Right lobe of liver (tissue), 6 donors: ENCODE measurements at regions not wholly inside any gene's neighbourhood (a gene's known extent, or its start where the extent isn't known, plus 50 kb on each side); places are given as distances from the start of the nearest gene placed in this dataset.
"Not testable (repeated sequence)": the region's sequence is repeated elsewhere in the genome, so short reads cannot be mapped to it uniquely, and the experiment has no call there.

ENCODE experiments used
- ATAC-seq, 4 donors: fragments of 200-7000 bp; cut with Tn5 transposase; one replicate each; pipeline ENCODE4 v1.9.1; 2020; ENCODE audit warnings: mild to moderate bottlenecking in 4 of 4, moderate library complexity in 4 of 4
- DNase-seq, 3 donors: peaks; one replicate each; pipeline ENCODE4 v3.0.0-alpha.2; 2020
- H3K27ac ChIP-seq, 3 donors: fragments of 200-600 bp; one replicate each; pipeline ENCODE4 v1.8.0; 2022
- H3K27me3 ChIP-seq, 2 donors: fragments of 200-600 bp; one replicate each; pipeline ENCODE4 v1.8.0; 2022
- H3K36me3 ChIP-seq, 4 donors: fragments of 200-600 bp; sonication (generic) in 1 of 4; one replicate each; pipeline versions ENCODE4 v1.5.1 to v1.8.0; 2017 to 2022; ENCODE audit warnings: control low read depth in 1 of 4
- H3K4me1 ChIP-seq, 4 donors: fragments of 200-600 bp; sonication (generic) in 1 of 4; one replicate each; pipeline versions ENCODE4 v1.5.1 to v1.8.0; 2017 to 2022; ENCODE audit warnings: control low read depth in 1 of 4
- H3K4me3 ChIP-seq, 3 donors: fragments of 200-600 bp; one replicate each; pipeline ENCODE4 v1.8.0; 2022
- H3K9me3 ChIP-seq, 4 donors: fragments of 200-600 bp; sonication (generic) in 1 of 4; one replicate each; pipeline versions ENCODE4 v1.5.1 to v1.8.0; 2017 to 2022; ENCODE audit warnings: control low read depth in 1 of 4
- POLR2A ChIP-seq: fragments of 450-650 bp; IDR thresholded peaks from one replicate; pipeline ENCODE4 v1.6.1; 2017; ENCODE audit warnings: antibody characterized with exemption, mild to moderate bottlenecking
- whole genome bisulfite sequencing: methylation state at CpG from one replicate; pipeline ENCODE4 v1.1.6; 2018; ENCODE audit warnings: low coverage, low lambda C conversion rate; ENCODE audit not compliant: insufficient coverage; ENCODE audit errors: missing lambda C conversion rate; 5-methylcytosine and 5-hydroxymethylcytosine counted together
- intact Hi-C, 2 donors: fragments of 100-400 bp; cut with DNase I; formaldehyde crosslinking; loops; one replicate each; pipeline versions ENCODE4 v1.11.2 to v1.14.1; 2022
- TF ChIP-seq, protein P1 (sequence below), 4 donors: fragments of 200-600 bp in 3 of 4; fragments of 450-650 bp in 1 of 4; IDR thresholded peaks; one replicate each; pipeline versions ENCODE4 v1.5.1 to v1.8.0; 2016 to 2022; ENCODE audit warnings: antibody characterized with exemption in 4 of 4, mild to moderate bottlenecking in 2 of 4
- donor health status: DM: no; HTN: yes; CAD: no.
- donor health status: DM: no; HTN: no; CAD: no.
- donor health status: DM: no; HTN: no; CAD: no.
- donor health status: DM: no; HTN: yes; CAD: no.
- donor health status: DM: no; HTN: yes; CAD: no.

DNA sequence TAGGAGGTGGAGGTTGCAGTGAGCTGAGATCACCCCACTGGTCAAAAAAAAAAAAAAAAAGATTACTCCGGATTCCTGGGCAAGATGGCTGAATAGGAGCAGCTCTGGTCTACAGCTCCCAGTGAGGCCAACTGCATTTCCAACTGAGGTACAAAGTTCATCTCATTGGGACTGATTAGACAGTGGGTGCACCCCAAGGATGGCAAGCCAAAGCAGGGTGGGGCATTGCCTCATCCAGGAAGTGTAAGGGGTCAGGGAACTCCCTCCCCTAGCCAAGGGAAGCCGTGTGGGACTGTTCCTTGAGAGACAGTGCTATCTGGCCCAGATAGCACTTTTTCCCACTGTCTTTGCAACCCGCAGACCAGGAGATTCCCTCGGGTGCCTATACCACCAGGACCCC, 70.7 kb downstream of the CARTPT start:
- H3K9me3 ChIP-seq: no peaks in the 10 kb centered on the region
- intact Hi-C loops: no loop called here
- WGBS: 50% methylated on average over 1 of the region's 4 CpGs

DNA sequence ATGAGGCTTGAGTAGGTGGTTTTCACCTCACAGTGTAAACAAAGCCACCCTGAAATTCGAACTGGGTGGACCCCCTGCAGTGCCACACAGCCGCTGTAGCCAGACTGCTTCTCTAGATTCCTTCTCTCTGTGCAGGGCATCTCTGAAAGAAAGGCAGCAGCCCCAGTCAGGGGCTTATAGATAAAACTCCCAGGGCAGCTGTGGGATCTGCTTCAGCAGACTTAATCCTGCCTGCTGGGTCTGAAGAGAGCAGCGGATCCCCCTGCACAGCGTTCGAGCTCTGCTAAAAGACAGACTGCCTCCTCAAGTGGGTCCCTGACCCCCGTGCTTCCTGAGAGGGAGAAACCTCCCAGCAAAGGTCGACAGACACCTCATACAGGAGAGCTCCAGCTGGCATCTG, 71.4 kb downstream of the CARTPT start:
- H3K27me3 ChIP-seq: no peaks in the 10 kb centered on the region
- 31% methylated on average over 3 of the region's 7 CpGs for WGBS
- H3K4me3 ChIP-seq: no peak overlapping the region
- no peaks in the 10 kb centered on the region for H3K9me3 ChIP-seq
- ATAC-seq (no peak), DNase-seq (no peak)
- no peaks in the 10 kb centered on the region for H3K36me3 ChIP-seq
- no peak for TF ChIP-seq POLR2A
- TF ChIP-seq, protein P1, sequence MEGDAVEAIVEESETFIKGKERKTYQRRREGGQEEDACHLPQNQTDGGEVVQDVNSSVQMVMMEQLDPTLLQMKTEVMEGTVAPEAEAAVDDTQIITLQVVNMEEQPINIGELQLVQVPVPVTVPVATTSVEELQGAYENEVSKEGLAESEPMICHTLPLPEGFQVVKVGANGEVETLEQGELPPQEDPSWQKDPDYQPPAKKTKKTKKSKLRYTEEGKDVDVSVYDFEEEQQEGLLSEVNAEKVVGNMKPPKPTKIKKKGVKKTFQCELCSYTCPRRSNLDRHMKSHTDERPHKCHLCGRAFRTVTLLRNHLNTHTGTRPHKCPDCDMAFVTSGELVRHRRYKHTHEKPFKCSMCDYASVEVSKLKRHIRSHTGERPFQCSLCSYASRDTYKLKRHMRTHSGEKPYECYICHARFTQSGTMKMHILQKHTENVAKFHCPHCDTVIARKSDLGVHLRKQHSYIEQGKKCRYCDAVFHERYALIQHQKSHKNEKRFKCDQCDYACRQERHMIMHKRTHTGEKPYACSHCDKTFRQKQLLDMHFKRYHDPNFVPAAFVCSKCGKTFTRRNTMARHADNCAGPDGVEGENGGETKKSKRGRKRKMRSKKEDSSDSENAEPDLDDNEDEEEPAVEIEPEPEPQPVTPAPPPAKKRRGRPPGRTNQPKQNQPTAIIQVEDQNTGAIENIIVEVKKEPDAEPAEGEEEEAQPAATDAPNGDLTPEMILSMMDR (IDR thresholded peaks at IDR 0.05): no peak
- H3K27ac ChIP-seq: no peak overlapping the region
- H3K4me1 ChIP-seq: no peaks in the 10 kb centered on the region
- intact Hi-C loops: no loop called here

More for the DNA sequence above, 70.7 kb downstream of the CARTPT start:
- no peaks in the 10 kb centered on the region for H3K27me3 ChIP-seq
- no peaks in the 10 kb centered on the region for H3K36me3 ChIP-seq
- no peak overlapping the region for H3K27ac ChIP-seq
- no peak for TF ChIP-seq POLR2A
- TF ChIP-seq, protein P1 (IDR thresholded peaks at IDR 0.05): no peak
- ATAC-seq: no peak
- H3K4me3 ChIP-seq: no peak overlapping the region
- no peaks in the 10 kb centered on the region for H3K4me1 ChIP-seq
- no peak for DNase-seq

DNA sequence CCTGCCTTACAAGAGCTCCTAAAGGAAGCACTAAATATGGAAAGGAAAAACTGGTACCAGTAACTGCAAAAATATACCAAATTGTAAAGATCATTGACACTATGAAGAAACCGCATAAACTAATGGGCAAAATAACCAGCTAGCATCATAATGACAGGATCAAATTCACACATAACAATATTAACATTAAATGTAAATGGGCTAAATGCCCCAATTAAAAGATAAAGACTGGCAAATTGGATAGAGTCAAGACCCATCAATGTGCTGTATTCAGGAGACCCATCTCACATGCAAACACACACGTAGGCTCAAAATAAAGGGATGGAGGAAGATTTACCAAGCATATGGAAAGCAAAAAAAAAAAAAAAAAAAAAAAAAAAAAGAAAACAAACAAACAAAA, 73.0 kb downstream of the CARTPT start:
- H3K27me3 ChIP-seq, H3K9me3 ChIP-seq, ATAC-seq, DNase-seq, intact Hi-C loops, H3K4me1 ChIP-seq, H3K4me3 ChIP-seq, H3K27ac ChIP-seq, H3K36me3 ChIP-seq: not testable (repeated sequence)
- 68% methylated on average over 2 of the region's 2 CpGs for WGBS

DNA sequence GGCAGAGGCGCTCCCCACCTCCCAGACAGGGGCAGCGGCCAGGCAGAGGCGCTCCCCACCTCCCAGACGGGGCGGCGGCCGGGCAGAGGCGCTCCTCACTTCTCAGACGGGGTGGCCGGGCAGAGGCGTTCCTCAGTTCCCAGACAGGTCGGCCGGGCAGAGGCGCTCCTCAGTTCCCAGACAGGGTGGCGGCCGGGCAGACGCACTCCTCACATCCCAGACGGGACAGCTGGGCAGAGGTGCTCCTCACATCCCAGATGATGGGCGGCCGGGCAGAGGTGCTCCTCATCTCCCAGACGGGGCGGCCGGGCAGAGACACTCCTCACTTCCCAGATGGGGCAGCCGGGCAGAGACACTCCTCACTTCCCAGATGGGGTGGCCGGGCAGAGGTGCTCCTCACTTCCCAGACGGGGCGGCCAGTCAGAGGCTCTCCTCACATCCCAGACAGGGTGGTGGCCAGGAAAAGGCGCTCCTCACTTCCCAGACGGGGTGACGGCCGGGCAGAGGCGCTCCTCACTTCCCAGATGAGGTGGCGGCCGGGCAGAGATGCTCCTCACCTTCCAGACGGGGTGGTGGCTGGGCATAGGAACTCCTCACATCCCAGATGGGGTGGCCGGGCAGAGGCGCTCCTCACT, 75.1 kb downstream of the CARTPT start:
- Histone ChIP-seq H3K27ac (no peak overlapping the region), H3K4me3 (no peak overlapping the region), H3K36me3 (no peaks in the 10 kb centered on the region), H3K9me3 (no peaks in the 10 kb centered on the region), H3K27me3 (no peaks in the 10 kb centered on the region), H3K4me1 (no peaks in the 10 kb centered on the region)
- 80% methylated on average over 4 of the region's 37 CpGs for WGBS
- ATAC-seq (no peak), DNase-seq (no peak)
- intact Hi-C loops: no loop called here
- TF ChIP-seq POLR2A: no peak
- TF ChIP-seq, protein P1 (IDR thresholded peaks at IDR 0.05): no peak

DNA sequence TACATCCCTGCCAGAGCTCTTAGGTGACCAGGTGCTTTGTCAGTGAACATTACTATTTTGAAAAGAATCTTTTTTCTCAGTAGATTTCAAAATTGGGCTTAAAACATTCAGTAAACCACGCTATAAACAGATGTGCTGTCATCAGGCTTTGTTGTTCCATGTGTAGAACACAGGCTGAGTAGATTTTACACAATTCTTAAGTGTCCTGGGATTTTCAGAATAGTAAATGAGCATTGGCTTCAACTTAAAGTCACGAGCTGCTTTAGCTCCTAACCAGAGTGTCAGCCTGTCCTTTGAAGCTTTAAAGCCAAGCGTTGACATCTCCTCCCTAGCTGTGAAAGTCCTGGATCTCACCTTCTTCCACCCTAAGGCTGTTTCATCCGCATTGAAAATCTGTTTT, 83.6 kb downstream of the CARTPT start:
- ATAC-seq: no peak
- 39% methylated on average over 4 of the region's 4 CpGs for WGBS

More for the DNA sequence above, 83.6 kb downstream of the CARTPT start:
- DNase-seq: no peak
- no peak for TF ChIP-seq POLR2A
- TF ChIP-seq, protein P1 (IDR thresholded peaks at IDR 0.05): no peak
- no peak overlapping the region for H3K27ac ChIP-seq
- no peaks in the 10 kb centered on the region for H3K27me3 ChIP-seq
- intact Hi-C loops: no loop called here
- no peaks in the 10 kb centered on the region for H3K9me3 ChIP-seq
- no peaks in the 10 kb centered on the region for H3K36me3 ChIP-seq
- H3K4me1 ChIP-seq: no peaks in the 10 kb centered on the region
- no peak overlapping the region for H3K4me3 ChIP-seq
